Neural progenitor cell (in vitro differentiated cells): ENCODE measurements at regions not wholly inside any gene's neighbourhood (a gene's known extent, or its start where the extent isn't known, plus 50 kb on each side); places are given as distances from the start of the nearest gene placed in this dataset.

Experiments
- EZH2 ChIP-seq: fragments of 200-600 bp; sonication (generic); IDR thresholded peaks from 2 replicates; pipeline ENCODE4 v1.6.1; 2017; ENCODE audit warnings: antibody characterized with exemption, mild to moderate bottlenecking, moderate library complexity
- EZH2phosphoT487 ChIP-seq: fragments of 200-600 bp; sonication (generic); IDR thresholded peaks from 2 replicates; pipeline ENCODE4 v1.6.1; 2017; ENCODE audit warnings: antibody characterized with exemption
- TF ChIP-seq, protein P1 (sequence below): fragments of 200-600 bp; sonication (generic); IDR thresholded peaks from 2 replicates; pipeline ENCODE4 v1.5.1; 2017; ENCODE audit warnings: antibody characterized with exemption, mild to moderate bottlenecking

- TF ChIP-seq, protein P1, sequence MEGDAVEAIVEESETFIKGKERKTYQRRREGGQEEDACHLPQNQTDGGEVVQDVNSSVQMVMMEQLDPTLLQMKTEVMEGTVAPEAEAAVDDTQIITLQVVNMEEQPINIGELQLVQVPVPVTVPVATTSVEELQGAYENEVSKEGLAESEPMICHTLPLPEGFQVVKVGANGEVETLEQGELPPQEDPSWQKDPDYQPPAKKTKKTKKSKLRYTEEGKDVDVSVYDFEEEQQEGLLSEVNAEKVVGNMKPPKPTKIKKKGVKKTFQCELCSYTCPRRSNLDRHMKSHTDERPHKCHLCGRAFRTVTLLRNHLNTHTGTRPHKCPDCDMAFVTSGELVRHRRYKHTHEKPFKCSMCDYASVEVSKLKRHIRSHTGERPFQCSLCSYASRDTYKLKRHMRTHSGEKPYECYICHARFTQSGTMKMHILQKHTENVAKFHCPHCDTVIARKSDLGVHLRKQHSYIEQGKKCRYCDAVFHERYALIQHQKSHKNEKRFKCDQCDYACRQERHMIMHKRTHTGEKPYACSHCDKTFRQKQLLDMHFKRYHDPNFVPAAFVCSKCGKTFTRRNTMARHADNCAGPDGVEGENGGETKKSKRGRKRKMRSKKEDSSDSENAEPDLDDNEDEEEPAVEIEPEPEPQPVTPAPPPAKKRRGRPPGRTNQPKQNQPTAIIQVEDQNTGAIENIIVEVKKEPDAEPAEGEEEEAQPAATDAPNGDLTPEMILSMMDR: no peak
- TF ChIP-seq EZH2 (no peak), EZH2phosphoT487 (no peak)
These were observed 185.6 kb upstream of the C14orf180 start for GRCh38 chr14:104393898-104394381.
